H9 (cell line): ENCODE measurements at regions not wholly inside any gene's neighbourhood (a gene's known extent, or its start where the extent isn't known, plus 50 kb on each side); places are given as distances from the start of the nearest gene placed in this dataset.

Source experiments
- DNase-seq: peaks from one replicate; pipeline ENCODE4 v3.0.0-alpha.2; 2017
- H2AFZ ChIP-seq: one replicate; pipeline ENCODE4 v1.6.1; 2013; ENCODE audit warnings: mild to moderate bottlenecking, low read length, control low read depth, moderate library complexity
- H2AK5ac ChIP-seq: 2 replicates; pipeline ENCODE4 v1.6.1; 2013; ENCODE audit warnings: low read length, control low read depth, mixed read lengths; ENCODE audit not compliant: insufficient read length
- H2BK120ac ChIP-seq: one replicate; pipeline ENCODE4 v1.6.1; 2013; ENCODE audit warnings: low read depth, mild to moderate bottlenecking, low read length, control low read depth, inconsistent platforms; ENCODE audit not compliant: poor library complexity, severe bottlenecking
- H2BK12ac ChIP-seq: 2 replicates; pipeline ENCODE4 v1.6.1; 2013; ENCODE audit warnings: low read length, control low read depth, mixed read lengths, low read depth; ENCODE audit not compliant: insufficient read length
- H2BK15ac ChIP-seq: 2 replicates; pipeline ENCODE4 v1.6.1; 2013; ENCODE audit warnings: low read depth, low read length, control low read depth
- H2BK20ac ChIP-seq: one replicate; pipeline ENCODE4 v1.6.1; 2013; ENCODE audit warnings: low read depth, mild to moderate bottlenecking, low read length, control low read depth, inconsistent platforms; ENCODE audit not compliant: poor library complexity, severe bottlenecking
- H2BK5ac ChIP-seq: 2 replicates; pipeline ENCODE4 v1.6.1; 2013; ENCODE audit warnings: low read length, control low read depth, mixed read lengths; ENCODE audit not compliant: insufficient read length
- H3K14ac ChIP-seq: 2 replicates; pipeline ENCODE4 v1.6.1; 2013; ENCODE audit warnings: low read length, control low read depth; ENCODE audit not compliant: insufficient read depth
- H3K18ac ChIP-seq: 2 replicates; pipeline ENCODE4 v1.6.1; 2013; ENCODE audit warnings: low read depth, mild to moderate bottlenecking, mixed read lengths, low read length, control low read depth; ENCODE audit not compliant: insufficient read length
- H3K23ac ChIP-seq: 2 replicates; pipeline ENCODE4 v1.6.1; 2013; ENCODE audit warnings: low read length, control low read depth, mixed read lengths, low read depth; ENCODE audit not compliant: insufficient read length
- H3K23me2 ChIP-seq: 2 replicates; pipeline ENCODE4 v1.6.1; 2013; ENCODE audit warnings: low read depth, mild to moderate bottlenecking, mixed read lengths, low read length, control low read depth; ENCODE audit not compliant: insufficient read length, poor library complexity, severe bottlenecking
- H3K27ac ChIP-seq: 2 replicates; pipeline ENCODE4 v1.5.1; 2013; ENCODE audit warnings: low read length, control low read depth, mixed read lengths, low read depth; ENCODE audit not compliant: insufficient read length
- H3K27me3 ChIP-seq: 2 replicates; pipeline ENCODE4 v1.6.1; 2013; ENCODE audit warnings: low read length, control low read depth, inconsistent platforms; ENCODE audit not compliant: insufficient read depth
- H3K4ac ChIP-seq: 2 replicates; pipeline ENCODE4 v1.6.1; 2013; ENCODE audit warnings: low read depth, mild to moderate bottlenecking, control low read depth, inconsistent platforms, low read length, moderate library complexity
- H3K4me1 ChIP-seq: 2 replicates; pipeline ENCODE4 v1.6.1; 2013; ENCODE audit warnings: low read length, control low read depth, inconsistent platforms; ENCODE audit not compliant: insufficient read depth
- H3K4me2 ChIP-seq: 2 replicates; pipeline ENCODE4 v1.6.1; 2013; ENCODE audit warnings: low read length, control low read depth, mixed read lengths; ENCODE audit not compliant: insufficient read length, insufficient read depth
- H3K56ac ChIP-seq: 2 replicates; pipeline ENCODE4 v1.6.1; 2013; ENCODE audit warnings: low read depth, mild to moderate bottlenecking, mixed read lengths, low read length, control low read depth; ENCODE audit not compliant: insufficient read length
- H3K79me1 ChIP-seq: 2 replicates; pipeline ENCODE4 v1.6.1; 2013; ENCODE audit warnings: low read depth, mild to moderate bottlenecking, moderate library complexity, low read length, control low read depth, inconsistent platforms; ENCODE audit not compliant: insufficient read depth, poor library complexity, severe bottlenecking
- H3K79me2 ChIP-seq: 2 replicates; pipeline ENCODE4 v1.6.1; 2013; ENCODE audit warnings: low read length, control low read depth, inconsistent platforms; ENCODE audit not compliant: insufficient read depth
- H3K9ac ChIP-seq: 2 replicates; pipeline ENCODE4 v1.6.1; 2013; ENCODE audit warnings: low read length, control low read depth, mixed read lengths; ENCODE audit not compliant: insufficient read length; ENCODE audit errors: extremely low read depth
- H3K9me3 ChIP-seq: one replicate; pipeline ENCODE4 v1.6.1; 2013; ENCODE audit warnings: low read depth, low read length, inconsistent platforms; ENCODE audit not compliant: control insufficient read depth
- H3T11ph ChIP-seq: one replicate; pipeline ENCODE4 v1.6.1; 2013; ENCODE audit warnings: mild to moderate bottlenecking, low read length, control low read depth, inconsistent platforms
- H4K20me1 ChIP-seq: one replicate; pipeline ENCODE4 v1.6.1; 2013; ENCODE audit not compliant: control insufficient read depth, insufficient read length, insufficient read depth
- H4K5ac ChIP-seq: 2 replicates; pipeline ENCODE4 v1.6.1; 2013; ENCODE audit warnings: low read depth, mild to moderate bottlenecking, mixed read lengths, low read length, control low read depth; ENCODE audit not compliant: insufficient read length
- H4K8ac ChIP-seq: replicated peaks from 2 replicates; pipeline ENCODE4 v1.6.1; 2013; ENCODE audit warnings: low read length, control low read depth, mixed read lengths, low read depth; ENCODE audit not compliant: insufficient read length
- H4K91ac ChIP-seq: 2 replicates; pipeline ENCODE4 v1.6.1; 2013; ENCODE audit warnings: low read depth, mild to moderate bottlenecking, moderate library complexity, mixed read lengths, low read length, control low read depth; ENCODE audit not compliant: insufficient read length
- H3K27ac Mint-ChIP-seq, 3 experiments: 2 replicates in 2 of 3; 3 replicates in 1 of 3; pipeline ENCODE4 v1.8.0; 2020 to 2021; ENCODE audit warnings: mixed read lengths in 3 of 3, mild to moderate bottlenecking in 1 of 3, moderate library complexity in 1 of 3
- H3K27me3 Mint-ChIP-seq: 2 replicates; pipeline ENCODE4 v1.8.0; 2021; ENCODE audit warnings: low read depth, mild to moderate bottlenecking, moderate library complexity, mixed read lengths
- H3K36me3 Mint-ChIP-seq, 3 experiments: 2 replicates in 2 of 3; 3 replicates in 1 of 3; pipeline ENCODE4 v1.8.0; 2020 to 2021; ENCODE audit warnings: low read depth in 3 of 3, mixed read lengths in 3 of 3; ENCODE audit not compliant: insufficient read depth in 1 of 3
- H3K4me1 Mint-ChIP-seq, 2 experiments: 2 replicates each; pipeline ENCODE4 v1.8.0; 2020; ENCODE audit warnings: mixed read lengths in 2 of 2
- H3K4me3 Mint-ChIP-seq, 2 experiments: 2 replicates in 1 of 2; 3 replicates in 1 of 2; pipeline ENCODE4 v1.8.0; 2020 to 2021; ENCODE audit warnings: mild to moderate bottlenecking in 2 of 2, mixed read lengths in 2 of 2, moderate library complexity in 1 of 2
- H3K9me3 Mint-ChIP-seq, 2 experiments: 2 replicates in 1 of 2; 3 replicates in 1 of 2; pipeline ENCODE4 v1.8.0; 2020; ENCODE audit warnings: mild to moderate bottlenecking in 2 of 2, mixed read lengths in 2 of 2, moderate library complexity in 1 of 2
- WGBS: extraction: QIAGEN DNeasy Blood & Tissue Kit; methylation state at CpG from one replicate; pipeline ENCODE4 v1.1.7; 2013; ENCODE audit warnings: missing lambda C conversion rate, low lambda C conversion rate, mixed read lengths; ENCODE audit not compliant: insufficient read length; ENCODE audit errors: extremely low coverage; 5-methylcytosine and 5-hydroxymethylcytosine counted together
- TF ChIP-seq, protein P1 (sequence below): fragments of 200-600 bp; sonication (generic); conservative IDR thresholded peaks from 3 replicates; pipeline ENCODE4 v1.8.0; 2021; ENCODE audit warnings: antibody characterized with exemption, mild to moderate bottlenecking

DNA sequence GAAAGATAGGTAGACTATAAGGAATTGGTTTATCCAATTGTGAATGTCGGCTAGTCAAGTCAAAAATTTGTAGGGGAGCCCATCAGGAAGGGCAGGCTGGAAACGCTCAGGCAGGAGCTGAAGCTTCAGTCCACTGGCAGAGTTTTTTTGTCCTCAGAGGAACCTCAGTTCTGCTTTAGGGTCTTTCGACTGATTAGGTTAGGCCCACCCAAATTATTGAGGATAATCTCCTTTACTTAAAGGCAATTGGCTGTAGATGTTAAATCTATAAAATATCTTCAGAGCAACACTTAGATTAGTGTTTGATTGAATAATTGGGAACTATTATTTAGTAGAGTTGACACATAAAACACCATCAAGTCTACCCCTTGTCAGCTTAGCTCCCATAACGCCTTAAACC, 105.5 kb upstream of the ARHGAP5 start:
- Histone ChIP-seq H3K14ac (no peak overlapping the region), H3K27ac (no peak overlapping the region), H2BK15ac (no peak overlapping the region), H2BK12ac (no peak overlapping the region), H3K23me2 (no peaks in the 10 kb centered on the region), H2AK5ac (no peak overlapping the region), H4K5ac (no peak overlapping the region), H3K4ac (no peak overlapping the region), H3K18ac (no peak overlapping the region), H3K56ac (no peak overlapping the region), H3K9ac (no peak overlapping the region), H2BK120ac (no peak overlapping the region), H3K79me1 (no peaks in the 10 kb centered on the region), H3K27me3 (no peaks in the 10 kb centered on the region), H3T11ph (no peak overlapping the region), H4K8ac (no peak overlapping the region), H2BK20ac (no peak overlapping the region), H4K91ac (no peak overlapping the region), H3K23ac (no peak overlapping the region), H2AFZ (no peak overlapping the region), H4K20me1 (no peaks in the 10 kb centered on the region), H3K4me2 (no peak overlapping the region), H3K9me3 (peaks cover 17% of the 10 kb centered on the region), H3K79me2 (no peaks in the 10 kb centered on the region), H3K4me1 (no peaks in the 10 kb centered on the region), H2BK5ac (no peak overlapping the region)
- Mint-ChIP-seq H3K4me3 (no peak overlapping the region), H3K9me3 (peaks cover 26 to 28% of the 10 kb centered on the region in 2 experiments), H3K27me3 (no peaks in the 10 kb centered on the region), H3K4me1 (no peaks in the 10 kb centered on the region), H3K27ac (no peak overlapping the region), H3K36me3 (peaks cover 3 to 10% (median 5%) of the 10 kb centered on the region in 3 experiments; a peak in 3 of 7 replicates)
- DNase-seq: no peak
- TF ChIP-seq, protein P1, sequence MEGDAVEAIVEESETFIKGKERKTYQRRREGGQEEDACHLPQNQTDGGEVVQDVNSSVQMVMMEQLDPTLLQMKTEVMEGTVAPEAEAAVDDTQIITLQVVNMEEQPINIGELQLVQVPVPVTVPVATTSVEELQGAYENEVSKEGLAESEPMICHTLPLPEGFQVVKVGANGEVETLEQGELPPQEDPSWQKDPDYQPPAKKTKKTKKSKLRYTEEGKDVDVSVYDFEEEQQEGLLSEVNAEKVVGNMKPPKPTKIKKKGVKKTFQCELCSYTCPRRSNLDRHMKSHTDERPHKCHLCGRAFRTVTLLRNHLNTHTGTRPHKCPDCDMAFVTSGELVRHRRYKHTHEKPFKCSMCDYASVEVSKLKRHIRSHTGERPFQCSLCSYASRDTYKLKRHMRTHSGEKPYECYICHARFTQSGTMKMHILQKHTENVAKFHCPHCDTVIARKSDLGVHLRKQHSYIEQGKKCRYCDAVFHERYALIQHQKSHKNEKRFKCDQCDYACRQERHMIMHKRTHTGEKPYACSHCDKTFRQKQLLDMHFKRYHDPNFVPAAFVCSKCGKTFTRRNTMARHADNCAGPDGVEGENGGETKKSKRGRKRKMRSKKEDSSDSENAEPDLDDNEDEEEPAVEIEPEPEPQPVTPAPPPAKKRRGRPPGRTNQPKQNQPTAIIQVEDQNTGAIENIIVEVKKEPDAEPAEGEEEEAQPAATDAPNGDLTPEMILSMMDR: no peak
- WGBS: no CpG with 5 or more reads among the region's 4 CpGs
